ENCODE measurements at regions not wholly inside any gene's neighbourhood (a gene's known extent, or its start where the extent isn't known, plus 50 kb on each side); places are given as distances from the start of the nearest gene placed in this dataset.

GRCh38 chr13:100797921-100798320 lies 123.3 kb upstream of the TMTC4 start:
- Histone ChIP-seq H3K9ac (ENCODE audit: insufficient read depth, low read depth, low read length) (no peak overlapping the region), H4K20me1 (ENCODE audit: insufficient read depth, low read length) (no peaks in the 10 kb centered on the region), H3K4me1 (ENCODE audit: insufficient read depth, low read length) (peaks cover 5% of the 10 kb centered on the region; the same call in 1 of the 2 replicates), H3K4me2 (ENCODE audit: low read depth, low read length) (no peak overlapping the region), H3K9me3 (ENCODE audit: low read length) (peaks cover 4% of the 10 kb centered on the region; the same call in 1 of the 2 replicates), H3K79me2 (ENCODE audit: insufficient read depth, low read length) (no peaks in the 10 kb centered on the region), H2AFZ (ENCODE audit: low read length) (no peak overlapping the region), H3K27ac (ENCODE audit: extremely low read length, insufficient read depth, low read length) (no peak overlapping the region), H3K27me3 (ENCODE audit: control insufficient read depth in 1 of 2, insufficient read depth in 2 of 2, low read length in 2 of 2) (no peaks in the 10 kb centered on the region), H3K4me3 (replicated peaks in 1 of 3; ENCODE audit: insufficient read depth in 1 of 3, low read depth in 2 of 3, low read length in 3 of 3) (no peak overlapping the region), H3K36me3 (replicated peaks in 1 of 2; ENCODE audit: control insufficient read depth in 1 of 2, insufficient read depth in 2 of 2, low read length in 2 of 2) (no peaks in the 10 kb centered on the region)
- TF ChIP-seq ZNF678 (CRISPR knock-in tag; IDR thresholded peaks at IDR 0.05) = no peak
- no peak for TF ChIP-seq RFX5 (IDR thresholded peaks at IDR 0.05; ENCODE audit: low read depth, low read length)
- TF ChIP-seq PBX2 (CRISPR knock-in tag; IDR thresholded peaks at IDR 0.05) = no peak
- TF ChIP-seq HINFP (CRISPR knock-in tag; IDR thresholded peaks at IDR 0.05; ENCODE audit: low read depth) = no peak
- no peak for TF ChIP-seq AKNA (CRISPR knock-in tag; IDR thresholded peaks at IDR 0.05; ENCODE audit: borderline replicate concordance)
- TF ChIP-seq TBX3 (IDR thresholded peaks at IDR 0.05; ENCODE audit: borderline replicate concordance) = no peak
- TF ChIP-seq TEF (CRISPR knock-in tag; IDR thresholded peaks at IDR 0.05) = no peak
- no peak for TF ChIP-seq USF2 (IDR thresholded peaks at IDR 0.05; ENCODE audit: low read depth, low read length)
- TF ChIP-seq USF2 (CRISPR knock-in tag; IDR thresholded peaks at IDR 0.05; ENCODE audit: borderline replicate concordance) = no peak
- no peak for TF ChIP-seq ZSCAN22 (CRISPR knock-in tag; IDR thresholded peaks at IDR 0.05)
- TF ChIP-seq EP300 (IDR thresholded peaks at IDR 0.05; ENCODE audit: low read depth in 2 of 2, low read length in 2 of 2) = no peak
- TF ChIP-seq EP300 (CRISPR knock-in tag; IDR thresholded peaks at IDR 0.05; ENCODE audit: borderline replicate concordance) = no peak
- TF ChIP-seq SIN3B (IDR thresholded peaks at IDR 0.05; ENCODE audit: low read length) = no peak
- TF ChIP-seq ZNF180 (CRISPR knock-in tag; IDR thresholded peaks at IDR 0.05; ENCODE audit: borderline replicate concordance, low read depth) = no peak
- TF ChIP-seq ZBTB20 (CRISPR knock-in tag; IDR thresholded peaks at IDR 0.05; ENCODE audit: borderline replicate concordance, low read depth) = no peak
- in situ Hi-C loops (cut with HindIII; ENCODE audit: extremely low pct_ligation_motif_present, low pct_unique_long_range_greater_than_20kb) = no loop called here
- CTCF ChIA-PET (ENCODE audit: low intra/inter-chr PET ratio, low total read pairs) = no interaction called here
- no TSS peak for BruUV-seq (replicated peaks)
- DNase-seq (ENCODE audit: low spot score) = no peak
- FAIRE-seq = no peak
- POLR2A ChIA-PET = no interaction called here
- 71% methylated on average over 2 of the region's 2 CpGs for WGBS (ENCODE audit: low lambda C conversion rate)
- ATAC-seq = no peak
- intact Hi-C loops (cut with micrococcal nuclease; ENCODE audit: unreplicated experiment) = no loop called here
